Natural killer cell (primary cell): ENCODE measurements at regions not wholly inside any gene's neighbourhood (a gene's known extent, or its start where the extent isn't known, plus 50 kb on each side); places are given as distances from the start of the nearest gene placed in this dataset.

ENCODE experiments used
- ATAC-seq, 3 donors: fragments of 150-1000 bp in 2 of 3; fragments of 200-7000 bp in 1 of 3; cut with Tn5 transposase; 1 replicate in 1 of 3; 2 replicates in 2 of 3; pipeline ENCODE4 v1.10.0; 2021; ENCODE audit warnings: mild to moderate bottlenecking in 2 of 3, moderate library complexity in 2 of 3
- DNase-seq, 2 donors: peaks; one replicate each; pipeline versions ENCODE4 v3.0.0 to v3.0.0-alpha.2; 2013 to 2021; ENCODE audit warnings: mixed read lengths in 1 of 2
- H3K27ac ChIP-seq: one replicate; pipeline ENCODE4 v1.5.1; 2013; ENCODE audit warnings: mild to moderate bottlenecking, low read length
- H3K27me3 ChIP-seq: one replicate; pipeline ENCODE4 v1.6.1; 2013; ENCODE audit warnings: low read length; ENCODE audit not compliant: control insufficient read depth, insufficient read depth
- H3K36me3 ChIP-seq: one replicate; pipeline ENCODE4 v1.6.1; 2013; ENCODE audit warnings: low read length; ENCODE audit not compliant: control insufficient read depth, insufficient read depth
- H3K4me1 ChIP-seq: one replicate; pipeline ENCODE4 v1.6.1; 2013; ENCODE audit warnings: low read length; ENCODE audit not compliant: control insufficient read depth, insufficient read depth
- H3K4me3 ChIP-seq: one replicate; pipeline ENCODE4 v1.5.1; 2013; ENCODE audit warnings: low read length
- H3K9me3 ChIP-seq: one replicate; pipeline ENCODE4 v1.6.1; 2013; ENCODE audit warnings: low read length; ENCODE audit not compliant: control insufficient read depth, insufficient read depth
- H3K27ac Mint-ChIP-seq, 2 donors: one replicate each; pipeline ENCODE4 v1.8.0; 2022; ENCODE audit warnings: mild to moderate bottlenecking in 2 of 2, mixed read lengths in 2 of 2, moderate library complexity in 1 of 2
- H3K27me3 Mint-ChIP-seq, 2 donors: one replicate each; pipeline ENCODE4 v1.8.0; 2022; ENCODE audit warnings: low read depth in 2 of 2, mixed read lengths in 2 of 2
- H3K36me3 Mint-ChIP-seq: one replicate; pipeline ENCODE4 v1.8.0; 2022; ENCODE audit warnings: mixed read lengths
- H3K4me1 Mint-ChIP-seq, 2 donors: one replicate each; pipeline ENCODE4 v1.8.0; 2022; ENCODE audit warnings: mixed read lengths in 2 of 2
- H3K4me3 Mint-ChIP-seq: one replicate; pipeline ENCODE4 v1.8.0; 2022; ENCODE audit warnings: mild to moderate bottlenecking, moderate library complexity, mixed read lengths
- H3K9me3 Mint-ChIP-seq, 2 donors: one replicate each; pipeline ENCODE4 v1.8.0; 2022; ENCODE audit warnings: mixed read lengths in 2 of 2
- CTCF ChIP-seq: fragments of 200-600 bp; IDR thresholded peaks from one replicate; pipeline ENCODE4 v1.8.0; 2022; ENCODE audit warnings: antibody characterized with exemption
- WGBS: methylation state at CpG from one replicate; pipeline ENCODE4 v1.1.7; 2013; ENCODE audit warnings: missing lambda C conversion rate; ENCODE audit not compliant: insufficient coverage; 5-methylcytosine and 5-hydroxymethylcytosine counted together
- intact Hi-C: fragments of 100-400 bp; cut with micrococcal nuclease; formaldehyde crosslinking; loops from one replicate; pipeline ENCODE4 v1.14.2; 2022

- intact Hi-C loops, result no loop called here
- WGBS, result 88% methylated on average over 9 of the region's 9 CpGs
- Mint-ChIP-seq H3K27ac (no peak overlapping the region), H3K4me3 (no peak overlapping the region), H3K9me3 (no peaks in the 10 kb centered on the region), H3K36me3 (no peaks in the 10 kb centered on the region), H3K27me3 (peaks cover 0 to 5% of the 10 kb centered on the region in 2 donors), H3K4me1 (peaks cover 5 to 9% of the 10 kb centered on the region in 2 donors)
- Histone ChIP-seq H3K27ac (no peak overlapping the region), H3K4me1 (no peaks in the 10 kb centered on the region), H3K9me3 (no peaks in the 10 kb centered on the region), H3K27me3 (no peaks in the 10 kb centered on the region), H3K36me3 (no peaks in the 10 kb centered on the region), H3K4me3 (no peak overlapping the region)
- TF ChIP-seq CTCF, result no peak
- ATAC-seq, result no peak
- no peak for DNase-seq
Measured at GRCh38 chr1:4056422-4056821, 156.3 kb upstream of the C1orf174 start.

- Mint-ChIP-seq H3K27me3 (peaks cover 0 to 5% of the 10 kb centered on the region in 2 donors), H3K36me3 (no peaks in the 10 kb centered on the region), H3K4me1 (peaks cover 5 to 9% of the 10 kb centered on the region in 2 donors), H3K4me3 (no peak overlapping the region), H3K27ac (no peak overlapping the region), H3K9me3 (no peaks in the 10 kb centered on the region)
- Histone ChIP-seq H3K4me1 (no peaks in the 10 kb centered on the region), H3K27ac (no peak overlapping the region), H3K4me3 (no peak overlapping the region), H3K9me3 (no peaks in the 10 kb centered on the region), H3K27me3 (no peaks in the 10 kb centered on the region), H3K36me3 (no peaks in the 10 kb centered on the region)
- no peak for DNase-seq
- no peak for TF ChIP-seq CTCF
- no peak for ATAC-seq
- 91% methylated on average over 7 of the region's 7 CpGs for WGBS
- intact Hi-C loops, result no loop called here
Measured at GRCh38 chr1:4056989-4057388, 156.9 kb upstream of the C1orf174 start.

GRCh38 chr1:4057603-4058002 lies 157.5 kb upstream of the C1orf174 start:
- Mint-ChIP-seq H3K4me3 (no peak overlapping the region), H3K4me1 (peaks cover 4 to 7% of the 10 kb centered on the region in 2 donors), H3K27me3 (peaks cover 0 to 4% of the 10 kb centered on the region in 2 donors), H3K36me3 (no peaks in the 10 kb centered on the region), H3K9me3 (no peaks in the 10 kb centered on the region), H3K27ac (no peak overlapping the region)
- no peaks in the 10 kb centered on the region for H3K4me1 ChIP-seq
- no peak for DNase-seq
- WGBS, result 84% methylated on average over 11 of the region's 11 CpGs
- H3K9me3 ChIP-seq, result no peaks in the 10 kb centered on the region
- no peaks in the 10 kb centered on the region for H3K36me3 ChIP-seq
- H3K27ac ChIP-seq, result no peak overlapping the region
- TF ChIP-seq CTCF, result no peak
- intact Hi-C loops, result no loop called here
- no peaks in the 10 kb centered on the region for H3K27me3 ChIP-seq
- no peak overlapping the region for H3K4me3 ChIP-seq
- no peak for ATAC-seq

DNA sequence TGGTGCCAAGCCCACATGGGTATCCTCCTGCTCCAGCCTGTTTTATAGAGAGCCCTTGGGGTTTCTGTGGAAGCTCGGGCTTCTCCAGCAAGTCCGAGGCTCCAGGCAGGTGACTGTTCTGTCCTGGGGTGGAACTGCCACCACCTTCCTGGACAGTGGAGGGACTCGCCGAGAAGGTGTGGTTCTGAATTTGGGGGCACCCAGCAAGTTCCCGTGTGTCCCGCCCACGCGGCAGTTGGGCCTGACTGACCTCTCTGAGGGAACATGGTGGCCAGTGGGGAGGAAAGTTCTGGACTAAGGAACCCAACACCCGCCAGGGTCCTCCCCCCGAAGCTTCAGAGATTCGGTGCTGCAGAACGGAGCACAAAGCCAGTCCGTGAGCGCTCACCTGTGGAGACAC lies 158.1 kb upstream of the C1orf174 start:
- Mint-ChIP-seq H3K27ac (no peak overlapping the region), H3K36me3 (no peaks in the 10 kb centered on the region), H3K4me3 (no peak overlapping the region), H3K4me1 (peaks cover 0 to 2% of the 10 kb centered on the region in 2 donors), H3K27me3 (no peaks in the 10 kb centered on the region), H3K9me3 (no peaks in the 10 kb centered on the region)
- H3K4me1 ChIP-seq, result no peaks in the 10 kb centered on the region
- no peak overlapping the region for H3K4me3 ChIP-seq
- ATAC-seq (no peak), DNase-seq (no peak)
- H3K27me3 ChIP-seq, result no peaks in the 10 kb centered on the region
- WGBS, result 88% methylated on average over 14 of the region's 14 CpGs
- no peak for TF ChIP-seq CTCF
- no peaks in the 10 kb centered on the region for H3K36me3 ChIP-seq
- intact Hi-C loops, result no loop called here
- H3K27ac ChIP-seq, result no peak overlapping the region
- H3K9me3 ChIP-seq, result no peaks in the 10 kb centered on the region
